Gastroesophageal sphincter (tissue), 4 donors: ENCODE measurements at regions not wholly inside any gene's neighbourhood (a gene's known extent, or its start where the extent isn't known, plus 50 kb on each side); places are given as distances from the start of the nearest gene placed in this dataset.

ENCODE experiments used
- ATAC-seq: fragments of 150-250 bp; one replicate; pipeline ENCODE4 v1.9.1; 2016; ENCODE audit warnings: mild to moderate bottlenecking, moderate library complexity
- H3K27ac ChIP-seq, 4 donors: fragments of 200-600 bp; sonication (generic) in 3 of 4; 1 replicate in 3 of 4; 2 replicates in 1 of 4; pipeline ENCODE4 v1.5.1; 2016 to 2019
- H3K27me3 ChIP-seq: fragments of 200-600 bp; sonication (generic); one replicate; pipeline ENCODE4 v1.5.1; 2019
- H3K36me3 ChIP-seq, 2 donors: fragments of 200-600 bp; sonication (generic); one replicate each; pipeline ENCODE4 v1.5.1; 2019; ENCODE audit warnings: control low read depth in 1 of 2
- H3K4me1 ChIP-seq, 3 donors: fragments of 200-600 bp; sonication (generic); 1 replicate in 2 of 3; 2 replicates in 1 of 3; pipeline ENCODE4 v1.5.1; 2016 to 2019; ENCODE audit warnings: control low read depth in 2 of 3
- H3K4me3 ChIP-seq, 2 donors: fragments of 200-600 bp; sonication (generic); one replicate each; pipeline ENCODE4 v1.5.1; 2019; ENCODE audit warnings: mild to moderate bottlenecking in 1 of 2, moderate library complexity in 1 of 2
- H3K9me3 ChIP-seq, 3 donors: fragments of 200-600 bp; sonication (generic); one replicate each; pipeline ENCODE4 v1.5.1; 2017 to 2019; ENCODE audit warnings: control low read depth in 2 of 3
- CTCF ChIP-seq, 4 experiments: fragments of 200-600 bp in 2 of 4; fragments of 450-650 bp in 2 of 4; sonication (generic) in 1 of 4; IDR thresholded peaks; one replicate each; pipeline ENCODE4 v1.5.1; 2017 to 2019; ENCODE audit warnings: antibody characterized with exemption in 4 of 4, mild to moderate bottlenecking in 2 of 4, moderate library complexity in 2 of 4
- EP300 ChIP-seq: sonication (generic); formaldehyde crosslinking; IDR thresholded peaks from one replicate; pipeline ENCODE4 v1.6.1; 2017; ENCODE audit warnings: antibody characterized with exemption, mild to moderate bottlenecking
- POLR2A ChIP-seq, 2 donors: fragments of 450-650 bp; IDR thresholded peaks; one replicate each; pipeline ENCODE4 v1.6.1; 2017; ENCODE audit warnings: antibody characterized with exemption in 2 of 2, mild to moderate bottlenecking in 2 of 2, moderate library complexity in 1 of 2
- POLR2AphosphoS5 ChIP-seq: sonication (generic); formaldehyde crosslinking; IDR thresholded peaks from one replicate; pipeline ENCODE4 v1.6.1; 2017; ENCODE audit warnings: antibody characterized with exemption
- WGBS, 2 donors: methylation state at CpG; one replicate each; pipeline ENCODE4 v1.1.5; 2018; ENCODE audit warnings: low coverage in 1 of 2; 5-methylcytosine and 5-hydroxymethylcytosine counted together

GRCh38 chr4:100796332-100796731 is 278.5 kb upstream of the EMCN start:
- WGBS, 2 donors, result 50% methylated on average over 1 of the region's 2 CpGs; no CpG with 5 or more reads in 1 of the 2 donors
- Histone ChIP-seq H3K36me3 (no peaks in the 10 kb centered on the region), H3K4me3 (no peak overlapping the region), H3K9me3 (no peaks in the 10 kb centered on the region), H3K27ac (no peak overlapping the region), H3K27me3 (no peaks in the 10 kb centered on the region), H3K4me1 (no peaks in the 10 kb centered on the region)
- ATAC-seq, result no peak
- no peak for TF ChIP-seq POLR2A (IDR thresholded peaks at IDR 0.05)
- no peak for TF ChIP-seq CTCF (IDR thresholded peaks at IDR 0.05)
- TF ChIP-seq EP300, result no peak
- TF ChIP-seq POLR2AphosphoS5, result no peak

- H3K9me3 ChIP-seq, result no peaks in the 10 kb centered on the region
- WGBS, 2 donors, result 83% methylated on average over 1 of the region's 1 CpG; no CpG with 5 or more reads in 1 of the 2 donors
- no peaks in the 10 kb centered on the region for H3K4me1 ChIP-seq
Observed at GRCh38 chr4:100795581-100795980, 277.8 kb upstream of the EMCN start.

GRCh38 chr4:100790836-100791615 is 273.2 kb upstream of the EMCN start:
- no peaks in the 10 kb centered on the region for H3K36me3 ChIP-seq
- no peaks in the 10 kb centered on the region for H3K4me1 ChIP-seq
- 71 to 85% methylated on average over 8 to 9 of the region's 9 CpGs for WGBS, 2 donors

More at GRCh38 chr4:100795581-100795980, 277.8 kb upstream of the EMCN start:
- Histone ChIP-seq H3K36me3 (no peaks in the 10 kb centered on the region), H3K27me3 (no peaks in the 10 kb centered on the region), H3K27ac (no peak overlapping the region), H3K4me3 (no peak overlapping the region)
- no peak for TF ChIP-seq POLR2AphosphoS5
- TF ChIP-seq POLR2A (IDR thresholded peaks at IDR 0.05), result no peak
- no peak for TF ChIP-seq CTCF (IDR thresholded peaks at IDR 0.05)
- TF ChIP-seq EP300, result no peak
- ATAC-seq, result no peak

GRCh38 chr4:100789991-100790390 is 272.2 kb upstream of the EMCN start:
- no peaks in the 10 kb centered on the region for H3K27me3 ChIP-seq
- ATAC-seq, result no peak
- no peaks in the 10 kb centered on the region for H3K4me1 ChIP-seq
- TF ChIP-seq POLR2A (IDR thresholded peaks at IDR 0.05), result no peak
- TF ChIP-seq CTCF (IDR thresholded peaks at IDR 0.05), result no peak
- TF ChIP-seq EP300, result no peak
- no peak for TF ChIP-seq POLR2AphosphoS5
- no peaks in the 10 kb centered on the region for H3K9me3 ChIP-seq
- H3K36me3 ChIP-seq, result no peaks in the 10 kb centered on the region
- H3K27ac ChIP-seq, result no peak overlapping the region
- H3K4me3 ChIP-seq, result no peak overlapping the region

More at GRCh38 chr4:100790836-100791615, 273.2 kb upstream of the EMCN start:
- H3K27ac ChIP-seq, result no peak overlapping the region
- no peaks in the 10 kb centered on the region for H3K27me3 ChIP-seq
- H3K4me3 ChIP-seq, result no peak overlapping the region
- no peak for ATAC-seq
- H3K9me3 ChIP-seq, result no peaks in the 10 kb centered on the region
- TF ChIP-seq EP300 (no peak), POLR2A (IDR thresholded peaks at IDR 0.05) (no peak), CTCF (IDR thresholded peaks at IDR 0.05) (no peak), POLR2AphosphoS5 (no peak)

- Histone ChIP-seq H3K4me1 (no peaks in the 10 kb centered on the region), H3K4me3 (no peak overlapping the region), H3K9me3 (no peaks in the 10 kb centered on the region), H3K27ac (no peak overlapping the region), H3K36me3 (no peaks in the 10 kb centered on the region), H3K27me3 (no peaks in the 10 kb centered on the region)
- WGBS, 2 donors, result 43 to 80% methylated on average over 1 of the region's 1 CpG
- TF ChIP-seq EP300 (no peak), CTCF (IDR thresholded peaks at IDR 0.05) (no peak), POLR2A (IDR thresholded peaks at IDR 0.05) (no peak), POLR2AphosphoS5 (no peak)
- peak; percentile 25 for ATAC-seq
Observed at GRCh38 chr4:100786481-100786880, 268.7 kb upstream of the EMCN start.
